Colon (tissue), 2 donors: ENCODE measurements at regions not wholly inside any gene's neighbourhood (a gene's known extent, or its start where the extent isn't known, plus 50 kb on each side); places are given as distances from the start of the nearest gene placed in this dataset.

ENCODE experiments used
- FAIRE-seq: peaks from 2 replicates; lab custom pipeline; 2012; peaks lifted over from hg19 to GRCh38; lab: Jason Lieb, UNC
- donor health status: control.
- donor health status: control.

DNA sequence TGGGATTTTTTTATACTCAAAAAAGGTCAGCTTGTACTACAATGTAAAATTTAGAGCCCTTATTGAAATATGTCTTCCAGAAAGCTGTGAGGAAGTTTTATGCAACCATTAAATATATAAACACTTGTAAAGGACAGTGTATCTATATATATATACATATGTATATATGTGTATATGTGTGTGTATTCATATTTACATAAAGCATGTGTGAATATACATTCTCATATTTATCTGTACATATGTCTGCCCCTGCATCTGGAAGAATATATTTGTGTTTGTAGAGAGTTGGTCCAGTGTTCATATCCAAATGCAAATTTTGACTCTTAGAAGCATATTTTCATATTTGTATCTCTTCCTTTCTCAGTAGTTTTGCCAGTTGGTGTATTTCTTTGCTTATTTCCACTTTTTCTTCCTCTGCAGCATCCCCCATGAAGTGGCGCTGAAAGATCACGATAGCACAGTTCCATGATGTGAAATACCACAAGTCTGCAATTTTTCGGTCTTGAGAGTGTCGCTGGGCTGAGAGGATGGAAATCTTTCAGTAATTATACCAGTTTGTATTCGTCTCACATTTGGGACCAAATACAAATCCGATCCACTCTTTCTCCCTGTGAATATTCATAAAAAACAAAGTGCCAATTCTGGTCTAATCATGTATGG is 311.7 kb upstream of the DPH6 start:
- FAIRE-seq: no peak

DNA sequence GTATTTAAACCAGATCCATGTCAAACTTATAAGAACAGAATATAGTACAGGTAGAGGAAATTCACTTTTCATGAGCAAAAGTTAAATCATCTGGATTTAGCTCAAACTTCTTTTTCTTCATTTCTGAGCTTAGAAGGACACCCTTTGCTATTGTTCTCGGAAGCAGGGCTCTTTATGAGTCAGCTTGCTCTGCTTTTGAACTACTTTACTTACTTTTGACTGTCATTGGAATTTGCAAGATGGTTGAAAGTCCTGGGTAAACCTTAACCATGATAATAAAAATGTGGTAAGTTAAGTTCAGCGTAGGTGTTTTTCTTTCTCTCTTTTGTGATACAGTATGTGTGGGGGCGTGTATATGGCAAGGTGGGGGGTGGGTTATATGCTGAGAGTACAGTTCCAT is 312.7 kb upstream of the DPH6 start:
- FAIRE-seq: no peak

DNA sequence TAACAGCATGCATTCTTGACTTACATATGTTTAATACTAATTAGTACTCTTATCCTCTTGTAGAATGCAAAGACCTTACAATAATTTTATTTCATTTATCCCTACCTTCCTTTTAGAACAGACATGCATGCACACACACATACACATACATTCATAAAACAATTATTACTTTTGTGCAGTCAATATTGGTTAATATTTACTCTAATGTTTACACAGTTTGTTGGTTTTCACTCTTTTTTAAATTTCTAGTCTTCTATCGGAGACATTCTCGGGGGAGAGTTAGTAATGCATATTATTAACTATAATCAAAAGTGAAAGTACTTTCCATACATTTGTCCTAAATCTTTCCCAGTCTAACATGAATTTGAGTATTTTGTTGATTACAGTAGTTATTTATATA is 317.7 kb upstream of the DPH6 start:
- no peak for FAIRE-seq

DNA sequence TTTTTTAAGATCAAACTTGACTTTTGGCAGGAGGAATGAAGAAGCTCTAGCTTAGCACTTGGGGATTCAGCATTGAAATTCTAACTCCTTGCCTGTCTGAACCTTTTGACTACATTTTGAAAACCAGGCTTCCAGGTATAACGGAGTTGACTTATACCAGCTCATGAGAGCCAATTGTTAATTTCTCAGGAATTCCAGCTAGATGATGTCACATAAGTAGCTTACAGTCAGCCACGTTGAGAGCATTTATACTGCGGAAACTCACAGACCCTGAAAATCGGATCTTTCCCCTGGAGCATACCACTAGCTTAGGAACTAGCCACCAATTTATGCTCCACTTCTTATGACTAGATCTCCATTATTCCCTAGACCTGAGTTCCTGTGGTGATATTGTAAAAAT is 321.4 kb upstream of the DPH6 start:
- no peak for FAIRE-seq

DNA sequence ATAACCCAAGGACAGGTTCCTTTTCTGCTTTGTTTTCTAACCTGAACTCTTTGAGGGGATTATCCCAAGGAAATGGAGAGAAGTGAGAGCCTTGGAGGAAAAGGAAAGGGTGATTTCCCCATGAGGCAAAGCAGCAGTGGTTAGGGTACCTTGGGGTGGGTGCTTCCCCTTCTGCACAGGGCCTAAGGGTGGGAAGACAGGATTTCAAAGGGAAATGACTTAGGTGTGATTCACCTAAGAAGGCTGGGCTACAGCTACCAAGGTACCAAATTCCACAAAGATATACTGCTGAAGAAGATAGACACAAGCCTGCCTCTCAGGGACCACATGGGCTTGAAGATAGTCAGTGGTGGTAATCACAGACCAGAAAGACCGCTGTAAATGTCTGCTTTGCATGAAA is 325.3 kb upstream of the DPH6 start:
- no peak for FAIRE-seq

DNA sequence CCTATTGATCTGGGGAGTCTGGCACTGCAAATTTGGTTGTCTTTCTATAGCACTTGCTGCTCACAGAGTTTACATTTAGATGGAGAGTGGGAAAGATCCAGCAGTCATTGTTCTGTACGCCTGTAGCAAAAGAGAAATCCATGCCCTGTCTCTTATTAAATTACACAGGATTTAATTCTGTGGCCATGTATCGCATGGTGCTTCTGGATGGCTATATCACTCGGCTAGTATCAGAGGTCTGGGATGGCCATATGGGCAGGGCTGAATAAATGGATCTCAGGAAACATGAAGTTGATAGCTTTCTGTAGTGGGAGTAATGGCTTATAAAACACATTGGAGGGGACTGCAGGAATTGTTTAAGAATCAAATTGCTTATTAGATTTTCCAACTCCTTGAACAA is 325.8 kb upstream of the DPH6 start:
- no peak for FAIRE-seq

DNA sequence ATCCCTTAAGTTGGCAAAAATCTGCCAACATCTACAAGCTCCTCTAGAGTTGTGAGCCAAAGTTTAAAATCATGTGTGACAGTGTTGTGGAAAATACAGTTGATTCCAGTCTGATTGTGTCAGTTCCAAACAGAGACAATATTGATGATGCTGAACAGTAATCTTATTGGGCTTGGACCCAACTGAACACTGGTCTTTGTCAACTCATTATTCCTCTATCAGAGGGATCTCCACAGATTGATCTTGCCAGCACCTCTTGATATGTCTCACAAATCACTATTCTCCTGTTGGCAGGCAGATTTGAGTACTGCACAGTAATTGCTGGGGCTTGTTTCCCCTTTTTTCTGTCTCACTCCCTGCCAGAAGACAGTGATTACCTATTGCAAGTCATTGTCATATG is 326.6 kb upstream of the DPH6 start:
- no peak for FAIRE-seq

DNA sequence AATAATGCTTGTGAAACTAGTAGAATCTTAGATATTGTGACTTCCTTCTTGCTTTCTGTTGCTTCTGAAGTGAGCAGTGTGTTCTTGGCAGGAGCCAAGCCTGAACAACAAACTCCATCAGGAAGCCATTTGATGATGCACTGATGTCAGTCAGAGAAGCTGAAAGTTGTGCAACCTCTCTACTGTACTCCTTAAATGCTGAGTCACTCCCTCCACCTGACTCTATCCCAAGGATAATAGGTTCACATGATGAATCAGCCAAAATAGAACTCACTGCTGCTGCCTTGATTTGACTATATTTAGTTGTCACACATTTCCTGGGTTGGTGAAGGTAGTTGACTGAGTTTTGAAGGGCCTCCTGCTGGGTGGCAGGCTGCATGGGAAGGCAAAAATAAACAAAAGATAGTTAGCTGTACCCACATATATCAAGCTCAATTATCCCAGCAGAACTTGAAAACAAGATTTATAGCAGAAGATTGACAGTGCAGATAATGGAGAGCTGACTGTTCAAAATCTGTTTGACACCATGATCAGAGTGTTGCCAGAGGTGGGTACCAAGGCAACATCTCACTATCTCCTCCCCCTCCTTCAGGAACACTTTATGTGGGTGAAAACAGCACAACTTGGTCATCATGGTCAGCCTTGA is 328.4 kb upstream of the DPH6 start:
- FAIRE-seq: no peak

DNA sequence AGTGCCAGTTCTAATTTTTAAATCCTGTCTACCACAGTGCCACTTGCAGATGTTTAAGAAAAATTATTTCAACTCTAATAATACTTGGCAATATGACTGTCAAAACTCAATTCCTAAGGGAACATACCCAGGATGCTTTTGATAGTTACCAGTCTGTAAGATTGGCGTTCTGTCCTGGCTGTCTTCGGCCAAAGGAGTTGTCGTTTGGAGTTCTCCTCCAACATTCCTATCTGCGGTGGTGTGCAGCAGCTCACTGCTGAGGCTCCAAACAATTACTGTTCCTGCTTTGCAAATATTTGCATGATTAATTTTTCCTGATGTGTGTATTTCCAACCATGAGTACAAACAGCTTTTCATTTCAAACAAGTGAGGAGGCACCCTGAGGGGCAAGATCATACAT is 330.8 kb upstream of the DPH6 start:
- FAIRE-seq: no peak

DNA sequence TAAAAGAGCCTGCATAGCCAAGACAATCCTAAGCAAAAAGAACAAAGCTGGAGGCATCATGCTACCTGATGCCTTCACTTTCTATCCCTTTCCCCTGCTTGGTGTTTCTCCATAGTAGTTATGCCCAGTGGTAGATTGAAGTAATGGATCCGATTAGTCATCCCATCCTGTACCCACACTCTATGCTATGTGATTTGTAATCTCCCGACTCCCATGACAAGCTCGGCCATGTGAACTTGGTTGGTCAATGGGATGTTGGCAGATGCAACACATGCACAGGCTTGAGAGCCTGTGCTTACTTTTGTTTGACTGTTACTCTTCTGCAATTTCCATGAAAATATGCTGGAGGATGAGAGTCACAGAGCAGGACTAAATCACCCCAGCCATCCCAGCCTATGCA is 334.9 kb upstream of the DPH6 start:
- no peak for FAIRE-seq

DNA sequence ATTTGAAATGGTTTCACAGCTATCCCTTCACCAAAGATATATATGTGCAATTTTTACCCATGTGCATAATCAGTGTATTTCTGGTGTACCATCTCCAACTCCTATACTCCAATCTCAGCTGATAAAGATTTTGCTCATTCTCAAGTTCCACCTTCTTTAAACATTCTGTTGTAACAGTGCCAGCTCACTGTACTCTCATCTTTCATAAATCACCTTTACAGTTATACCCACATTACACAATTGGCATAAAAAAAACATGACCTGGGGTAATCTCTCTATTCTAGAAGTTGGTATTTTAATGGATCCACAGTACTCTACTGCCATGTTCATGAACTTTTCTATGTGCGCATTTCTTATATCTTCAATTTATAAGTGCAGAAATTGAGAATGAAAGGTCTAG is 339.9 kb upstream of the DPH6 start:
- no peak for FAIRE-seq

DNA sequence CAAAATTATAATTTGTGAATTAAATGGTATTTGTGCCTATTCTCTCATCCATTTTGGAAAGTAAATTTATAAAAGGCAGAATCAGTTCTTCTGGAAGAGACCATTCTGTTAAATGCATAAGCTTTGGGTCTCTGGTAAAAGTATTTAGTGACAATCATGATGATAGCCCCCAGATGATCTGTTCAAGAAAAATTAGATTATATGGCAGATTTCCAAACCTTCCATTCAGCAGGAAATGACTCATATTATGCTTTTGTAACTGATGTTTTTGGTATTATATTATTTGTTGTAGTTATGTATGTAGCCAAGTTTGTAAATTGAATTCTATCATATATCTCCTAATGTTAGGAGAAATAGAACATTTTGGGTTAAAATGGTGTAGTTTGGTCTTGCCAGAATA is 340.8 kb upstream of the DPH6 start:
- no peak for FAIRE-seq

DNA sequence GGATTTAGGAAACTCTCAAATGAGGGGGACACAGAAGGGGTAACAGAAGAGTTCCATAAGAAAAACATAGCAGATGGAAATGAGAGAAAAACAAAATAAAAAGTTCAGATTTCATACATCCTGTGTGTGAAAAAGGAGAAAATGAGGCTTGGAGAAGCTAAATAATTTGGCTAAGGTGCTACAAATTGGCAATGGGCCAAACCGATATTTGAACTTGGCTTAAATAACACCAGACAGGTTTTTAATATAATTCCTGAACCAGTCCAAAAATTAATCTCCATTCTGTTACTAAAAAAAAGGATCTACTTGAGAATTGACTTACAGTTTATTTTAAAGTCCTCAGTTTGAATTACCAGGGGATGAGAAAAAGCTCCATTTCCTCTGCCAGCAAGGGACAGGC is 342.9 kb upstream of the DPH6 start:
- FAIRE-seq: no peak

DNA sequence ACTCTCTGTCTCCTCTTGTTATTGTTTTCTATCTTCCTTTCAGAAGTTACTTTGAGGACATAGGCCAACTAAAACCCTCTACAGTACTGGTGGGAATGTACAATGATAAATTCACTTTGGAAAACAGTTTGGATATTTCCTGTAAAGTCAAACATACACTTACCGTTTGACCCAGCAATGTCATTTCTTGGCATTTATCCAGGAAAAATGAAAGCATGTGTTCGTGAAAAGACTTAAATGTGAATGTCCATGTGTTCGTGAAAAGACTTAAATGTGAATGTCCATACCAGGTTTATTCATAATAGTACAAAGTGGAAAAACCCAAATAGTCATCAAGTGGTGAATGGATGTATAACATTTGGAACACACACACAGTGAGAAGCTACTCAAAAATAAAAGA is 361.5 kb upstream of the DPH6 start:
- FAIRE-seq: no peak

DNA sequence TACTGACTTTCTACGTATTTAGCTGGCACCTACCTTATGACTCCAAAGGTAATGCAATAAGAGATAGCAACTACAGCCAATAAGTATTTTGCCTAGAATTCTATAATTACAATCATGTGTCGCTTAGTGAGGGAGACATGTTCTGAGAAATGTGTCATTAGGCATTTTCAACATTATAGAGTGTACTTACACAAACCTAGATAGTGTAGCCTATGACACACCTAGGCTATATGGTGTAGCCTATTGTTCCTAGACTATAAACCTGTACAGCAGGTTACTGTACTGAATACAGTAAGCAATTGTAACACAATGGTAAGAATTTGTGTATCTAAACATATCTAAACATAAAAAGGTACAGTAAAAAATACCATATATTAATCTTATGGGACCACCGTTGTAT is 363.4 kb upstream of the DPH6 start:
- FAIRE-seq: no peak

DNA sequence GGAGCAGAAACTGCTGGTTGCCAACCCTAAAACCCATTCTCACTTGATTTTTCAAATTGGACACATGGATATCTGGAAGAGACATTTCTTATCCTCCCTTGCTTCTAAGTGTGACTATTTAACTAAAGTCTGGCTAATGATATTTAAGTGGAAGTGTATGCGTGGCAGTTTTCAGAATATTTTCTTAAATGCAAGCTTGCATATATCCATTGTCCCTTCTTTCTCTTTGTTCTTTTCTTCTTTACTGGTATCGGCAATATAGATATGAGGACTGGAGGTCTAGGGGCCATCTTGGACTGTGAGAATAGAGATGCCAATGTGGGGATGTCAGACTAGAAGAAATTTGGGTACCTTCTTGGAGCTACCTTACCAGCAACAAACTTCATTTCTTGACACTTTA is 364.3 kb upstream of the DPH6 start:
- FAIRE-seq: no peak

DNA sequence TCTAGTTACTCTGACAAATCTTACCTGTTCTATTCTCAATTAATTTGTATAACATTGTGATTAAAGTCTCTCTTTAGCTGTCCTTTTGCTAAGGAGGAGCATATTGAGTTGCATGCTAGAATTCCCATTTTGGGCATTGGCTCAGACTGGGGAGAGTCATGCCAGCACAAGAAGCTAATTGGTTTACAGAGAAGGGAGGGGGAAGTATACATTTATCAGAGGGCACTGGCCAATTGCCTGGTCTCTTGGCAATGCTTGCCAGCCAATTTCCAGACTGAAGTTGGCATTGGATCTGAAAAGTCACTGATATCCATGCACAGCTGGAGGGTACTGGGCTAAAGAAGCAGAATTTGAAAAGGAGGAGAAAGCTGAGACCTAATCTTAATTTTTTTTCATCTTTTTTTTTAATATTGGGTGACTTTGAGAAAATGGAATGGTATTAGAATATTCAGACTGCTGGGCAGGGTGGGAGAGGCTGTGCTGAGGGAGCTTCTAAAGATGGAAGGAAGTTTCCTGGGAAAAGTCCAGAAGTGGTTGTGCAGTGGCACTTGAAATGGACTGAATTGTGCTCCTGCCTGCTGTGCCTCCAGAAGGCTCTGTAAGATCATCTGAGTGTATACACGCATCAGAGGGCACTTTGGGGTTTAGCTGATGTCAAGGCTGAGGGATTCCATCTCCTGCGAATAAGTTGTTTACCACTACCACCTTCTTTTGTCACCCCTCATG is 365.2 kb upstream of the DPH6 start:
- no peak for FAIRE-seq

DNA sequence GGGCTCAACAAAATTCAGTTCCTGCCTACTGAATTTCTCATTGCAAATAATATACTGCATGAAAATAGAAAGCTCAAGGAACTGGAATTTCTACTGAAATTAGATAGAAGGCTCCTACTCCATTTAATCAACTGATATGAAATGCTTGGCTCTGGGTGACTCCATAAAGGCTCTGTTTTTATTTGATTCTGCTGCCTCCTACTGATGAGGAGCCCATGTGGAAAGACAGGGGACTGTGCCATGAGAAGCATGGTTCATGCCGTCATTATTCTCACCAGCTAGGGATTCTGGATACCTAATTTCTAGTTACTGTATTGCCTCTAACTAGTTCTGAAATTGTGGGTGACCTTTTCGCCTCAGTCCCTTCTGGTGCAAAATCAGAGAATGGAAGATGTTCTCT is 366.2 kb upstream of the DPH6 start:
- no peak for FAIRE-seq

DNA sequence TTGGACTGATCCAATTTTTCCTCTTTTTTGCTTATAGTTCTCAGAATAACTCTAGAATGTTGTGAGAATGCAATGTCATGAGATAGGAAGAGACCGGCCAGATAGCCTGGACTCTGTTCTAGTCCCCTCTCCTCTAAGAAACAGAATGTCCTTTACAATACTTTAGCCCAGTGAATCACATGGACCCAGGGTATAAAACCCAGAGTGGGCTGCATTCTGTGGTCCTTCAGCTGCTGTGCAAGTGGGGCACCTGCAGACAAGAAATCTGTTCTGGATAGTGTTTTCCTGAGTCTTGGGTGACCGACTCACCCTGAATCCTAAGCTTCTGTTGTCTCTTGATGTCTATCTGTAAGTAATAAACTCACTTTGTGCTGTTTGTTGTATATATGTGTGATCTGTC is 368.6 kb upstream of the DPH6 start:
- no peak for FAIRE-seq

DNA sequence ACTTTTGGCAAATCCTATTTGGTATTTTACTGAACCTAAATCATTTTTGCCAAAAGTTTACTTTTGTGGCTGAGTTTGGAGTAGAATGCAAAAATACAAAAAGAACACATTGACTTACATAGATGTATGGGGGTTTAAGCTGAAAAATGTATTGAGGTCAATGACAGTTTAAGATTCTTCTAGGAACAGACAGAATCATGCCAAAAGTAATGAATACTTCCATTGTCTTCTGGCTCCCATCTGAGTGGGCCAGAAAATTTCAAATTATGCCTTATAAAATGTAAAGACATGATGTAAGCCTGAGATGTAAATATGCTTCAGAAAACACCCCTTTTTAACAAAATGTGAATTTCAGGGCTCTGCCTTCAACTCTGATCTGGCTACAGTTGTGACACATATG is 375.1 kb upstream of the DPH6 start:
- FAIRE-seq: no peak

DNA sequence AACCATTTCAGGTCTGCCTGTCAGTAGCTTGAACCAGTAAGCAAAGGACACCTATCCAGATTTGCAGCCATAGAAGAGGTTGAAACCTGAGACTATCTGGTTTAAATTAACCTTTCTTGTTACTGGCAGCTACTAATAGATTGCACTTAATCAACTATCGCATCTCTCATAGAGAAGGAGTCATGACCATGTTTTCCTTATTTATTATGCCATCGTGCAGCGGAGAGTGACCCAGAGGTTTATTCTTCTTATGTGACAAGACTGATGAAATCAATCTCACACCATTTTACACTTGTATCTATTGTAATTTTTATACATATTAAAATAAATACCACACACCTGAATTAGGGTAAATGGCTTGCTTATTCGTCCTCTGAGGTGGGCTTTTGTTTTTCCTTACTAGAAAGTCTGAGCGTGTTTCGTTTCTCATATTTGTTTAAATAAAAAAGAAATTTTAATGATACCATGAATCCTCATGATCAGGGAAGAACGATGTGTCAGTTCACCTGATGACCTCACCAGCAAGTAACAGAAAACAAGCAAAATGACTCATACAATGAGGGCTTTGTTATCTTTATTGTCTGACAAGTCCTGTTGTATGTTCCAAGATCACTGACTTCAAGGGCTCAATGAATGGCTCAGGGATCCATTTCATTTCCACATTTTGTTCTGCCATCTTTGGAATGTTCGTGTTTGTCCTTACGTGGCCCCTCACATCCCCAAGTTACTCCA is 379.5 kb upstream of the DPH6 start:
- no peak for FAIRE-seq

DNA sequence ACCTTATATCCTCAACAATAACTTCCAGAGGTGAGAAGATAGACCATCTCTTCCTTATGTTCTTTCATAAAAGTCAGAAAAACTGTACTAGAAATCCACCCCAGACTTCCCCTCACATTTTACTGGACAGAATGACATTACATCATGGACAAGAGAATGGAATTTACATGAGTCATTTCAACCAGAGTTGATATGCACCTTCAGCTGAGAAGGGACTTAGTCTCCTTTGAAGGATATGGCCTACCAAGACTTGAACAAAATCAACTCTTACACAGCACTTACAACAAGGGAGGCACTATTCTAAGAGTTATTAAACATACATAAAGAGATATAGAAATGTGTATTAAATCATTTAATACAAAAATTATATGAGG is 380.0 kb upstream of the DPH6 start:
- no peak for FAIRE-seq

DNA sequence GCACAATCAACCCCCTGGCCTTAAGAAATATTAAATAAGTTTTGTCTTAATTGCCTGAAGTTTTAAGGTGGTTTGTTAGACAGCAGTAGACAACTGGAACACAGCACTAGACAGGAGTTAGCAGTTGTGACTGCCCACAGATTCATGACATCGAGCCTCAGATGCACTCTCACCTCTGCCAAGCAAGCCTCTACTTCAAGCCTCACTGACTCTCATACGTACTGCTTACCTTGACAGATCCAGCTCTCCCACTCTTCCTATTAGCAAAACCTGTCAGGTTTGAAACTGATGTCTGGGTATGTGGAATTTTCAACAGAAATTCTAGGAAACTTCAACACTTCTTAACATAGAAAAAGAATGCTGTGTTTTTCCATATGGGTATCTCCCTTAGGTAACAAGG is 382.9 kb upstream of the DPH6 start:
- FAIRE-seq: no peak
